HCT116 (cell line): ENCODE measurements at regions not wholly inside any gene's neighbourhood (a gene's known extent, or its start where the extent isn't known, plus 50 kb on each side); places are given as distances from the start of the nearest gene placed in this dataset.

ENCODE experiments used
- CTCF ChIP-seq, 3 experiments: fragments of 200-600 bp in 1 of 3; sonication (generic) in 1 of 3; IDR thresholded peaks in 2 of 3; conservative IDR thresholded peaks in 1 of 3; 2 replicates each; pipeline ENCODE4 v1.5.1; 2012 to 2017; ENCODE audit warnings: low read depth in 2 of 3, low read length in 2 of 3, antibody characterized with exemption in 1 of 3, borderline replicate concordance in 1 of 3, control low read depth in 1 of 3, mild to moderate bottlenecking in 1 of 3, mixed read lengths in 1 of 3, mixed run types in 1 of 3, moderate library complexity in 1 of 3; ENCODE audit not compliant: insufficient read depth in 1 of 3
- EZH2 ChIP-seq: fragments of 200-600 bp; sonication (generic); IDR thresholded peaks from 2 replicates; pipeline ENCODE4 v1.6.1; 2017; ENCODE audit warnings: antibody characterized with exemption, mixed run types
- MAX ChIP-seq: IDR thresholded peaks from 2 replicates; pipeline ENCODE4 v1.6.1; 2012
- POLR2A ChIP-seq: IDR thresholded peaks from 2 replicates; pipeline ENCODE4 v1.7.0; 2011; ENCODE audit warnings: borderline replicate concordance; ENCODE audit not compliant: insufficient read depth, insufficient read length; ENCODE audit errors: extremely low read depth
- ZFX ChIP-seq: fragments of 450-650 bp; IDR thresholded peaks from 2 replicates; pipeline ENCODE4 v1.6.1; 2017

GRCh38 chr3:44125882-44126281, 115.8 kb upstream of the TOPAZ1 start:
- TF ChIP-seq CTCF (IDR thresholded peaks at IDR 0.05 in 2 of 3, conservative IDR thresholded peaks at IDR 0.05 in 1 of 3; ENCODE audit: borderline replicate concordance in 1 of 3, insufficient read depth in 1 of 3, low read depth in 2 of 3, low read length in 2 of 3) (no peak), POLR2A (no peak), ZFX (no peak), MAX (no peak), EZH2 (no peak)
